ENCODE measurements at regions not wholly inside any gene's neighbourhood (a gene's known extent, or its start where the extent isn't known, plus 50 kb on each side); places are given as distances from the start of the nearest gene placed in this dataset.

- TF ChIP-seq POLR2A (IDR thresholded peaks at IDR 0.05; ENCODE audit: low read depth, low read length): no peak
- TF ChIP-seq CTCF (conservative IDR thresholded peaks at IDR 0.05; ENCODE audit: low read depth, low read length): no peak
- TF ChIP-seq MAFK (IDR thresholded peaks at IDR 0.05; ENCODE audit: low read depth, low read length): no peak
- no peak for TF ChIP-seq BHLHE40 (IDR thresholded peaks at IDR 0.05; ENCODE audit: low read depth, low read length)
- TF ChIP-seq RAD21 (IDR thresholded peaks at IDR 0.05; ENCODE audit: low read length): no peak
- TF ChIP-seq FOS (IDR thresholded peaks at IDR 0.05; ENCODE audit: low read depth, low read length): no peak
- no peak for TF ChIP-seq USF2 (IDR thresholded peaks at IDR 0.05; ENCODE audit: low read depth, low read length)
- TF ChIP-seq CEBPB (IDR thresholded peaks at IDR 0.05; ENCODE audit: low read depth, low read length): no peak
Measured at GRCh38 chr2:21369787-21370186, 246.0 kb downstream of the TDRD15 start.

Measured in IMR-90 (cell line).